ENCODE measurements at regions not wholly inside any gene's neighbourhood (a gene's known extent, or its start where the extent isn't known, plus 50 kb on each side); places are given as distances from the start of the nearest gene placed in this dataset.

DNA sequence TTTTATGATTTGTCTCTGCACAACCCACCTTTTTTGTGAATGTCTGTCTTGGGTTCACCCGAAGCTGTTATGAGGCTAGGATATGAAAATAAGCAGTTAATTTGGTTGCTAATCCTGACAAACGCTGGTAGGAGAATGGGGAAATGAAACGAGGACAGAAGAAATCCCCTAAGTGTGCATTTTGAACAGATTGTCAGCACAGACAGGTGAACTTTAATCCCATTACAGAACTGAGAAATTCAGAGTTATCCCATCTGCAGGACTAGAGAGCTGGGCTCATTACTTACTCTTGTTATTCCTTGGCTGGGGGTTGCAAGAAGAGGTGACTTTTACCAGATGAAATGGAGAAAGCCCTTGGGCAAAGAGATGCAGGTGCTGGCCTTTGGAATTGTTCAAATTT lies 123.3 kb upstream of the NYAP2 start:
- Histone ChIP-seq H3K79me1 (ENCODE audit: insufficient read depth, low read depth, low read length, poor library complexity, severe bottlenecking) (no peaks in the 10 kb centered on the region), H2AK5ac (ENCODE audit: insufficient read length, low read length) (no peak overlapping the region), H4K91ac (ENCODE audit: insufficient read length, low read depth, low read length) (no peak overlapping the region), H2BK12ac (ENCODE audit: insufficient read length, low read depth, low read length) (no peak overlapping the region), H3K23ac (ENCODE audit: insufficient read length, low read depth, low read length) (no peak overlapping the region), H3K56ac (ENCODE audit: insufficient read length, low read depth, low read length) (no peak overlapping the region), H2BK20ac (ENCODE audit: low read depth, low read length, poor library complexity, severe bottlenecking) (no peak overlapping the region), H3K4ac (ENCODE audit: low read depth, low read length) (no peak overlapping the region), H2AFZ (ENCODE audit: low read length) (no peak overlapping the region), H2BK5ac (ENCODE audit: insufficient read length, low read length) (no peak overlapping the region), H3K27me3 (ENCODE audit: insufficient read depth, low read length) (no peaks in the 10 kb centered on the region), H3K14ac (ENCODE audit: insufficient read depth, low read length) (no peak overlapping the region), H3K79me2 (ENCODE audit: insufficient read depth, low read length) (no peaks in the 10 kb centered on the region), H3K27ac (ENCODE audit: insufficient read length, low read depth, low read length) (no peak overlapping the region), H2BK15ac (ENCODE audit: low read depth, low read length) (no peak overlapping the region), H4K8ac (replicated peaks; ENCODE audit: insufficient read length, low read depth, low read length) (no peak overlapping the region), H3K4me2 (ENCODE audit: insufficient read depth, insufficient read length, low read length) (no peak overlapping the region), H2BK120ac (ENCODE audit: low read depth, low read length, poor library complexity, severe bottlenecking) (no peak overlapping the region), H3T11ph (ENCODE audit: low read length) (no peak overlapping the region), H3K9me3 (ENCODE audit: control insufficient read depth, low read depth, low read length) (no peaks in the 10 kb centered on the region), H3K23me2 (ENCODE audit: insufficient read length, low read depth, low read length, poor library complexity, severe bottlenecking) (no peaks in the 10 kb centered on the region), H3K18ac (ENCODE audit: insufficient read length, low read depth, low read length) (no peak overlapping the region), H3K9ac (ENCODE audit: extremely low read depth, insufficient read length, low read length) (no peak overlapping the region), H4K20me1 (ENCODE audit: control insufficient read depth, insufficient read depth, insufficient read length) (no peaks in the 10 kb centered on the region), H4K5ac (ENCODE audit: insufficient read length, low read depth, low read length) (no peak overlapping the region), H3K4me1 (ENCODE audit: insufficient read depth, low read length) (no peaks in the 10 kb centered on the region)
- TF ChIP-seq, protein P1, sequence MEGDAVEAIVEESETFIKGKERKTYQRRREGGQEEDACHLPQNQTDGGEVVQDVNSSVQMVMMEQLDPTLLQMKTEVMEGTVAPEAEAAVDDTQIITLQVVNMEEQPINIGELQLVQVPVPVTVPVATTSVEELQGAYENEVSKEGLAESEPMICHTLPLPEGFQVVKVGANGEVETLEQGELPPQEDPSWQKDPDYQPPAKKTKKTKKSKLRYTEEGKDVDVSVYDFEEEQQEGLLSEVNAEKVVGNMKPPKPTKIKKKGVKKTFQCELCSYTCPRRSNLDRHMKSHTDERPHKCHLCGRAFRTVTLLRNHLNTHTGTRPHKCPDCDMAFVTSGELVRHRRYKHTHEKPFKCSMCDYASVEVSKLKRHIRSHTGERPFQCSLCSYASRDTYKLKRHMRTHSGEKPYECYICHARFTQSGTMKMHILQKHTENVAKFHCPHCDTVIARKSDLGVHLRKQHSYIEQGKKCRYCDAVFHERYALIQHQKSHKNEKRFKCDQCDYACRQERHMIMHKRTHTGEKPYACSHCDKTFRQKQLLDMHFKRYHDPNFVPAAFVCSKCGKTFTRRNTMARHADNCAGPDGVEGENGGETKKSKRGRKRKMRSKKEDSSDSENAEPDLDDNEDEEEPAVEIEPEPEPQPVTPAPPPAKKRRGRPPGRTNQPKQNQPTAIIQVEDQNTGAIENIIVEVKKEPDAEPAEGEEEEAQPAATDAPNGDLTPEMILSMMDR (conservative IDR thresholded peaks at IDR 0.05), result no peak
- Mint-ChIP-seq H3K27me3 (ENCODE audit: low read depth) (no peaks in the 10 kb centered on the region), H3K4me3 (no peak overlapping the region), H3K9me3 (no peaks in the 10 kb centered on the region), H3K4me1 (no peaks in the 10 kb centered on the region), H3K27ac (no peak overlapping the region), H3K36me3 (ENCODE audit: insufficient read depth in 1 of 3, low read depth in 3 of 3) (no peaks in the 10 kb centered on the region; a peak in 1 of 7 replicates)
- no peak for DNase-seq
- WGBS (ENCODE audit: extremely low coverage, insufficient read length, low lambda C conversion rate), result no CpG with 5 or more reads among the region's 3 CpGs
